RWPE1 (cell line): ENCODE measurements at regions not wholly inside any gene's neighbourhood (a gene's known extent, or its start where the extent isn't known, plus 50 kb on each side); places are given as distances from the start of the nearest gene placed in this dataset.

ENCODE experiments used
- CTCF ChIA-PET: fragments of 350-600 bp; sonication (Branson Sonifier 250); formaldehyde crosslinking; extraction: SDS; loops from one replicate; lab custom pipeline; 2021; lab: Yijun Ruan, JAX
- POLR2A ChIA-PET: fragments of 400-600 bp; formaldehyde crosslinking; extraction: SDS; loops from one replicate; lab custom pipeline; 2020; ENCODE audit warnings: antibody characterized with exemption; ENCODE audit not compliant: low non-redundant PET; lab: Yijun Ruan, JAX
- DNase-seq: peaks from one replicate; pipeline ENCODE4 v3.0.0; 2012; ENCODE audit warnings: low spot score
- H3K27ac ChIP-seq: fragments of 450-650 bp; 2 replicates; pipeline ENCODE4 v1.5.1; 2017
- CTCF ChIP-seq: fragments of 450-650 bp; conservative IDR thresholded peaks from 2 replicates; pipeline ENCODE4 v1.5.1; 2017; ENCODE audit warnings: low read depth, mild to moderate bottlenecking

- POLR2A ChIA-PET, result no interaction called here
- no peak for DNase-seq
- no peak overlapping the region for H3K27ac ChIP-seq
- CTCF ChIA-PET, result no interaction called here
- TF ChIP-seq CTCF, result no peak
Observed at GRCh38 chr6:143608906-143609305, 68.9 kb upstream of the PHACTR2 start.

GRCh38 chr6:143607974-143608373 is 69.8 kb upstream of the PHACTR2 start:
- no peak for TF ChIP-seq CTCF
- no peak overlapping the region for H3K27ac ChIP-seq
- ChIA-PET CTCF (interaction anchor here (0.7 kb wide), 1 partner anchor 628 kb away, joined by 4 read pairs; no protein-coding TSS in a partner anchor), POLR2A (no interaction called here)
- no peak for DNase-seq

GRCh38 chr6:143607168-143607567 is 70.6 kb upstream of the PHACTR2 start:
- TF ChIP-seq CTCF, result no peak

GRCh38 chr6:143605906-143606521 is 71.8 kb upstream of the PHACTR2 start:
- DNase-seq, result no peak
- POLR2A ChIA-PET, result no interaction called here
- CTCF ChIA-PET, result no interaction called here
- TF ChIP-seq CTCF, result no peak
- no peak overlapping the region for H3K27ac ChIP-seq

More at GRCh38 chr6:143607168-143607567, 70.6 kb upstream of the PHACTR2 start:
- CTCF ChIA-PET, result no interaction called here
- H3K27ac ChIP-seq, result no peak overlapping the region
- no peak for DNase-seq
- POLR2A ChIA-PET, result no interaction called here

- ChIA-PET POLR2A (no interaction called here), CTCF (interaction anchor here (0.6 kb wide), 1 partner anchor 416 kb away, joined by 3 read pairs; no protein-coding TSS in a partner anchor)
- DNase-seq, result no peak
- TF ChIP-seq CTCF, result no peak
- no peak overlapping the region for H3K27ac ChIP-seq
Observed at GRCh38 chr6:143603455-143603854, 74.3 kb upstream of the PHACTR2 start.

- ChIA-PET POLR2A (no interaction called here), CTCF (no interaction called here)
- DNase-seq, result no peak
- no peak for TF ChIP-seq CTCF
- H3K27ac ChIP-seq, result no peak overlapping the region
Observed at GRCh38 chr6:143601504-143601903, 76.3 kb upstream of the PHACTR2 start.
